Spleen (tissue), 7 donors: ENCODE measurements at regions not wholly inside any gene's neighbourhood (a gene's known extent, or its start where the extent isn't known, plus 50 kb on each side); places are given as distances from the start of the nearest gene placed in this dataset.

Source experiments
- POLR2A ChIP-seq, 3 donors: fragments of 450-650 bp; IDR thresholded peaks; one replicate each; pipeline ENCODE4 v1.5.1; 2017; ENCODE audit warnings: antibody characterized with exemption in 3 of 3, mild to moderate bottlenecking in 1 of 3
- POLR2AphosphoS5 ChIP-seq, 3 donors: sonication (generic); formaldehyde crosslinking; IDR thresholded peaks; one replicate each; pipeline ENCODE4 v1.5.1; 2017; ENCODE audit warnings: antibody characterized with exemption in 3 of 3
- TF ChIP-seq, protein P1 (sequence below), 11 experiments: fragments of 200-600 bp in 7 of 11; fragments of 450-650 bp in 4 of 11; sonication (generic) in 4 of 11; IDR thresholded peaks in 8 of 11; conservative IDR thresholded peaks in 3 of 11; 1 replicate in 7 of 11; 2 replicates in 4 of 11; pipeline versions ENCODE4 v1.4.0 to v1.8.0; 2016 to 2021; ENCODE audit warnings: antibody characterized with exemption in 11 of 11, inconsistent platforms in 4 of 11, mild to moderate bottlenecking in 1 of 11
- donor health status: DM: no; HTN: no; CAD: no; lungs with moderate emphysema.
- donor health status: DM: no; HTN: no; CAD: no.
- donor health status: DM: no; HTN: no; CAD: no.

DNA sequence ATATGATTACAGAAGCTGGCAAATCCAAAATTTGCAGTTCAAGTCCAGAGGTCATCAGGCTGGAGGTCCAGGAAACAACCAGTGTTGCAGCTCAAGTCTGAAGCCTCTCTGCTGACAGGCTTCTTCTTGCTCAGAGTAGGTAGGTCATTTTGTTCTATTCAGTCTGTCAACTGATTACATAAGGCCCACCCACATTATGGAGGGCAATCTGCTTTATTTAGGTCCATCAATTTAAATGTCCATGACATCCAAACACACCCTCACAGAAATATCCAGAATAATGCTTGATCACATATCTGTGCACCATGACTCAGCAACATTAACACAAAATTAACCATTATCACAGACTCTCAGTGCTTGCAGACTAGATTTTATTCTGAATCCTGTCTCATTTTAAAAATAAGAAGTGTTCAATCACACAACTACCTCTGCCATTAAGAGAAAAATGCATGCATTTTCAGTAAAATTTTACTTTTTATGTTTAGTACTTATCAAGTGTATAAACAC, 759.2 kb upstream of the ADGRB3 start:
- TF ChIP-seq POLR2AphosphoS5 (IDR thresholded peaks at IDR 0.05) (no peak), POLR2A (IDR thresholded peaks at IDR 0.05) (no peak)
- TF ChIP-seq, protein P1, sequence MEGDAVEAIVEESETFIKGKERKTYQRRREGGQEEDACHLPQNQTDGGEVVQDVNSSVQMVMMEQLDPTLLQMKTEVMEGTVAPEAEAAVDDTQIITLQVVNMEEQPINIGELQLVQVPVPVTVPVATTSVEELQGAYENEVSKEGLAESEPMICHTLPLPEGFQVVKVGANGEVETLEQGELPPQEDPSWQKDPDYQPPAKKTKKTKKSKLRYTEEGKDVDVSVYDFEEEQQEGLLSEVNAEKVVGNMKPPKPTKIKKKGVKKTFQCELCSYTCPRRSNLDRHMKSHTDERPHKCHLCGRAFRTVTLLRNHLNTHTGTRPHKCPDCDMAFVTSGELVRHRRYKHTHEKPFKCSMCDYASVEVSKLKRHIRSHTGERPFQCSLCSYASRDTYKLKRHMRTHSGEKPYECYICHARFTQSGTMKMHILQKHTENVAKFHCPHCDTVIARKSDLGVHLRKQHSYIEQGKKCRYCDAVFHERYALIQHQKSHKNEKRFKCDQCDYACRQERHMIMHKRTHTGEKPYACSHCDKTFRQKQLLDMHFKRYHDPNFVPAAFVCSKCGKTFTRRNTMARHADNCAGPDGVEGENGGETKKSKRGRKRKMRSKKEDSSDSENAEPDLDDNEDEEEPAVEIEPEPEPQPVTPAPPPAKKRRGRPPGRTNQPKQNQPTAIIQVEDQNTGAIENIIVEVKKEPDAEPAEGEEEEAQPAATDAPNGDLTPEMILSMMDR (IDR thresholded peaks at IDR 0.05 in 8 of 11, conservative IDR thresholded peaks at IDR 0.05 in 3 of 11), result no peak
